ENCODE measurements at regions not wholly inside any gene's neighbourhood (a gene's known extent, or its start where the extent isn't known, plus 50 kb on each side); places are given as distances from the start of the nearest gene placed in this dataset.

DNA sequence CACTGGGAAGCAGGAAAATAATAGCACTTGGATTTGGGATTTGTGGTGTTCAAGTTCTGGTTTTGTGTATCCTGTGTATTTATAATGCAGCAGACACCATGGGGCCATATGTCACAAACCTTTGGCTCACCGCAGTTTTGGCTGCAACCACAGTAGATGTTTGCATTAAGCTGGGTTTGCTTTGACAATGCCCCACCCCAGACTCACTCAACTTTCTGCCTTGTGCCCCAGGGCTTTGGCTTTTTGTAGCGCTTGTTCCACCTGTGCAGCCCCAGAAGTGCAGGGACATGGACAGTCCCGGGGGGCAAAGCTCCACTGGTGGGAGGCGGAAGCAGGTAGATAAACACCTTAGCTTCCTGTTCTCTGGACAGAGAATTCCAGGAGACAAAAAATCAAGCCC lies 446.9 kb downstream of the MED13L start:
- TF ChIP-seq, protein P1, sequence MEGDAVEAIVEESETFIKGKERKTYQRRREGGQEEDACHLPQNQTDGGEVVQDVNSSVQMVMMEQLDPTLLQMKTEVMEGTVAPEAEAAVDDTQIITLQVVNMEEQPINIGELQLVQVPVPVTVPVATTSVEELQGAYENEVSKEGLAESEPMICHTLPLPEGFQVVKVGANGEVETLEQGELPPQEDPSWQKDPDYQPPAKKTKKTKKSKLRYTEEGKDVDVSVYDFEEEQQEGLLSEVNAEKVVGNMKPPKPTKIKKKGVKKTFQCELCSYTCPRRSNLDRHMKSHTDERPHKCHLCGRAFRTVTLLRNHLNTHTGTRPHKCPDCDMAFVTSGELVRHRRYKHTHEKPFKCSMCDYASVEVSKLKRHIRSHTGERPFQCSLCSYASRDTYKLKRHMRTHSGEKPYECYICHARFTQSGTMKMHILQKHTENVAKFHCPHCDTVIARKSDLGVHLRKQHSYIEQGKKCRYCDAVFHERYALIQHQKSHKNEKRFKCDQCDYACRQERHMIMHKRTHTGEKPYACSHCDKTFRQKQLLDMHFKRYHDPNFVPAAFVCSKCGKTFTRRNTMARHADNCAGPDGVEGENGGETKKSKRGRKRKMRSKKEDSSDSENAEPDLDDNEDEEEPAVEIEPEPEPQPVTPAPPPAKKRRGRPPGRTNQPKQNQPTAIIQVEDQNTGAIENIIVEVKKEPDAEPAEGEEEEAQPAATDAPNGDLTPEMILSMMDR (IDR thresholded peaks at IDR 0.05), result no peak
- no peak for ATAC-seq (ENCODE audit: low FRiP score)
- DNase-seq (ENCODE audit: low spot score), result no peak

GRCh38 chr12:115830070-115830469 lies 447.4 kb downstream of the MED13L start:
- DNase-seq (ENCODE audit: low spot score) (no peak), ATAC-seq (ENCODE audit: low FRiP score) (no peak)
- TF ChIP-seq, protein P1 (IDR thresholded peaks at IDR 0.05), result no peak

GRCh38 chr12:115828168-115828567 lies 449.3 kb downstream of the MED13L start:
- ATAC-seq (ENCODE audit: low FRiP score) (no peak), DNase-seq (ENCODE audit: low spot score) (no peak)
- TF ChIP-seq, protein P1 (IDR thresholded peaks at IDR 0.05), result no peak

- DNase-seq (ENCODE audit: low spot score), result no peak
Measured at GRCh38 chr12:115824936-115825602, 452.4 kb downstream of the MED13L start.

DNA sequence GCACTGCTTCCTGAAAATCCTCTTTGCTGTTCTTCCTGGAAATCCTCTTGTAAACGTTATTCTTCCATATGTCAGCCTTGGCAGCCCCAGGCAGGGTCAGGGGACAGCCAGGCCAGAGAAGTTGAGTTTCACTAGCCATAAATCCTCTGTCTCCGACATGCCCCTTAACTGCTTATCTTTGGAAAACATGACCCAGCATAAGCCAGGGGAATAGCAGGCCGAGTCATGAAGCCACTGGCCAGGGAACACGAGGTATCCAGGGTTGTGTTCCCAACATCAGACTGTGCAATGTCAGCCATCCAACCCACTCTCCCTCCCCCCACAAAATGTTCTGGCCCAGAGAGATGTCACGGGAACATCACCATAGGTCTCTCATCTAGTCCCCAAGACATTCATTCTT lies 453.9 kb downstream of the MED13L start:
- ATAC-seq (ENCODE audit: low FRiP score) (no peak), DNase-seq (ENCODE audit: low spot score) (no peak)
- TF ChIP-seq, protein P1 (IDR thresholded peaks at IDR 0.05), result no peak

More at GRCh38 chr12:115824936-115825602, 452.4 kb downstream of the MED13L start:
- TF ChIP-seq, protein P1 (IDR thresholded peaks at IDR 0.05), result no peak
- ATAC-seq (ENCODE audit: low FRiP score), result no peak

DNA sequence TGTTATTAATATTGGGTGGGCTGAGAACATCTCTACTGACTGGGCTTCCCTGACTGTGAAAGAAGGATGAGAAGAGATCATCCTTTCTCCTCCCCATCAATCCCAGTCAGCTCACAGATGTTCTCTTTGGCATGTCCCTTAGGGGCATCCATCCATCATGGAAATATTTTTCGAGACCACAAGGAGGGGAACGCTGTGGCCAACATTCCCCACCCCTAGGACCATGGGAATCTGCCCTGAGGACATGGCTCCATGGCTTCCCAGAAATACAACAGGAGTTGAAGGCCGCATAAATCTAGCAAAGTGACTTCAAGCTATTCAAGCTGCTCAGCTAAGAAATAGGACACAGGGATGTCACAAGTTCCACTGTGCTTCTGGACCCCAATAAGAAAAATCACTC lies 456.8 kb downstream of the MED13L start:
- TF ChIP-seq, protein P1 (IDR thresholded peaks at IDR 0.05), result no peak
- no peak for DNase-seq (ENCODE audit: low spot score)
- ATAC-seq (ENCODE audit: low FRiP score), result no peak

GRCh38 chr12:115818973-115819372 lies 458.5 kb downstream of the MED13L start:
- ATAC-seq (ENCODE audit: low FRiP score) (no peak), DNase-seq (ENCODE audit: low spot score) (no peak)
- TF ChIP-seq, protein P1 (IDR thresholded peaks at IDR 0.05), result no peak

All from omental fat pad (tissue), 3 donors.